ENCODE measurements at regions not wholly inside any gene's neighbourhood (a gene's known extent, or its start where the extent isn't known, plus 50 kb on each side); places are given as distances from the start of the nearest gene placed in this dataset.

- TF ChIP-seq, protein P1, sequence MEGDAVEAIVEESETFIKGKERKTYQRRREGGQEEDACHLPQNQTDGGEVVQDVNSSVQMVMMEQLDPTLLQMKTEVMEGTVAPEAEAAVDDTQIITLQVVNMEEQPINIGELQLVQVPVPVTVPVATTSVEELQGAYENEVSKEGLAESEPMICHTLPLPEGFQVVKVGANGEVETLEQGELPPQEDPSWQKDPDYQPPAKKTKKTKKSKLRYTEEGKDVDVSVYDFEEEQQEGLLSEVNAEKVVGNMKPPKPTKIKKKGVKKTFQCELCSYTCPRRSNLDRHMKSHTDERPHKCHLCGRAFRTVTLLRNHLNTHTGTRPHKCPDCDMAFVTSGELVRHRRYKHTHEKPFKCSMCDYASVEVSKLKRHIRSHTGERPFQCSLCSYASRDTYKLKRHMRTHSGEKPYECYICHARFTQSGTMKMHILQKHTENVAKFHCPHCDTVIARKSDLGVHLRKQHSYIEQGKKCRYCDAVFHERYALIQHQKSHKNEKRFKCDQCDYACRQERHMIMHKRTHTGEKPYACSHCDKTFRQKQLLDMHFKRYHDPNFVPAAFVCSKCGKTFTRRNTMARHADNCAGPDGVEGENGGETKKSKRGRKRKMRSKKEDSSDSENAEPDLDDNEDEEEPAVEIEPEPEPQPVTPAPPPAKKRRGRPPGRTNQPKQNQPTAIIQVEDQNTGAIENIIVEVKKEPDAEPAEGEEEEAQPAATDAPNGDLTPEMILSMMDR (IDR thresholded peaks at IDR 0.05), result no peak
- TF ChIP-seq POLR2A (IDR thresholded peaks at IDR 0.05) (no peak), POLR2AphosphoS5 (IDR thresholded peaks at IDR 0.05) (no peak), EP300 (IDR thresholded peaks at IDR 0.05) (no peak)
Measured at GRCh38 chr14:101402936-101403660, 158.2 kb upstream of the DIO3 start.

All from suprapubic skin (tissue), 4 donors.